HepG2 (cell line): ENCODE measurements at regions not wholly inside any gene's neighbourhood (a gene's known extent, or its start where the extent isn't known, plus 50 kb on each side); places are given as distances from the start of the nearest gene placed in this dataset.

Experiments used
- CBX5 ChIP-seq: sonication (generic); formaldehyde crosslinking; IDR thresholded peaks from 2 replicates; pipeline ENCODE4 v1.4.0; 2020; ENCODE audit warnings: missing genetic modification reagents, borderline replicate concordance
- FOXC1 ChIP-seq: sonication (generic); formaldehyde crosslinking; IDR thresholded peaks from 2 replicates; pipeline ENCODE4 v1.8.0; 2022; ENCODE audit warnings: mild to moderate bottlenecking, missing genetic modification reagents, borderline replicate concordance
- FOXK1 ChIP-seq: sonication (generic); formaldehyde crosslinking; IDR thresholded peaks from 2 replicates; pipeline ENCODE4 v1.4.0; 2020; ENCODE audit warnings: low read depth, missing genetic modification reagents, borderline replicate concordance
- GATAD1 ChIP-seq: IDR thresholded peaks from 2 replicates; pipeline ENCODE4 v1.6.1; 2016; ENCODE audit warnings: missing genetic modification reagents, missing compliant biosample characterization
- KLF13 ChIP-seq: sonication (generic); formaldehyde crosslinking; IDR thresholded peaks from 2 replicates; pipeline ENCODE4 v1.4.0; 2020; ENCODE audit warnings: mild to moderate bottlenecking, missing genetic modification reagents
- POLR2A ChIP-seq, 2 experiments: IDR thresholded peaks; 2 replicates each; pipeline ENCODE4 v1.6.1; 2011; ENCODE audit warnings: low read depth in 2 of 2, low read length in 2 of 2, mild to moderate bottlenecking in 1 of 2, moderate library complexity in 1 of 2; ENCODE audit not compliant: insufficient read depth in 1 of 2
- RAD21 ChIP-seq: fragments of 450-650 bp; formaldehyde crosslinking; IDR thresholded peaks from 2 replicates; pipeline ENCODE4 v1.5.0; 2020; ENCODE audit warnings: mild to moderate bottlenecking
- ZNF207 ChIP-seq: fragments of 450-650 bp; IDR thresholded peaks from 2 replicates; pipeline ENCODE4 v1.6.1; 2016; ENCODE audit warnings: antibody characterized with exemption, borderline replicate concordance
- ZNF747 ChIP-seq: sonication (generic); formaldehyde crosslinking; IDR thresholded peaks from 2 replicates; pipeline ENCODE4 v1.8.1; 2023; ENCODE audit warnings: missing genetic modification reagents, mild to moderate bottlenecking, borderline replicate concordance

- TF ChIP-seq ZNF207 (no peak), GATAD1 (CRISPR knock-in tag) (no peak), FOXK1 (CRISPR knock-in tag) (no peak), KLF13 (CRISPR knock-in tag) (no peak), POLR2A (IDR thresholded peaks at IDR 0.05; ENCODE audit: insufficient read depth in 1 of 2, low read depth in 2 of 2, low read length in 2 of 2) (no peak), RAD21 (CRISPR knock-in tag) (no peak), FOXC1 (CRISPR knock-in tag) (no peak), ZNF747 (CRISPR knock-in tag) (no peak), CBX5 (CRISPR knock-in tag) (no peak)
Measured at GRCh38 chr13:22095794-22096193, 424.9 kb downstream of the FGF9 start.
